A673 (cell line): ENCODE measurements at regions not wholly inside any gene's neighbourhood (a gene's known extent, or its start where the extent isn't known, plus 50 kb on each side); places are given as distances from the start of the nearest gene placed in this dataset.

Experiments
- CTCF ChIP-seq: fragments of 300-800, 200-600 bp; sonication (generic); conservative IDR thresholded peaks from 2 replicates; pipeline ENCODE4 v1.5.1; 2017; ENCODE audit warnings: low read depth, mild to moderate bottlenecking, antibody characterized with exemption, low read length, moderate library complexity, mixed read lengths
- EZH2 ChIP-seq: fragments of 200-600 bp; sonication (generic); IDR thresholded peaks from 2 replicates; pipeline ENCODE4 v1.6.1; 2017; ENCODE audit warnings: borderline replicate concordance, low read depth, mild to moderate bottlenecking, mixed read lengths, antibody characterized with exemption, low read length; ENCODE audit not compliant: poor library complexity, severe bottlenecking

- TF ChIP-seq CTCF (no peak), EZH2 (no peak)
These were observed 148.0 kb upstream of the TCF4 start for GRCh38 chr18:55735969-55736368.
